ENCODE measurements at regions not wholly inside any gene's neighbourhood (a gene's known extent, or its start where the extent isn't known, plus 50 kb on each side); places are given as distances from the start of the nearest gene placed in this dataset.

DNA sequence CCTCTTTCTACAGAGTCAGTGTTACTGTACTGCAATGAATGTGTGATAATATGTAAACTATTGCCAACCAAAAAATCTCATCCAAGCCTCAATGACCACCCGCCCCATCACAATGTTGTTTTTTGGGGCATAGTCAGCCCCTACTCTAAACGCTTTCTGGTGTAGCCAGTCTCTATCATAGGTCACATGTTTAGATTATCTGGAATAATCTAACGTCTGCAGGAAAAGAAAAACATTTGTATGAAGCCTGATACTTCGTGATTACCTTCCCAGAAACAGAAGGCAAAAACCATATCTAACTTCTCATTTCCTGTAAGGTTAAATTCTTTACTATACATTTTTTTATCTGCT lies 1331.8 kb upstream of the GBE1 start:
- TF ChIP-seq, protein P1, sequence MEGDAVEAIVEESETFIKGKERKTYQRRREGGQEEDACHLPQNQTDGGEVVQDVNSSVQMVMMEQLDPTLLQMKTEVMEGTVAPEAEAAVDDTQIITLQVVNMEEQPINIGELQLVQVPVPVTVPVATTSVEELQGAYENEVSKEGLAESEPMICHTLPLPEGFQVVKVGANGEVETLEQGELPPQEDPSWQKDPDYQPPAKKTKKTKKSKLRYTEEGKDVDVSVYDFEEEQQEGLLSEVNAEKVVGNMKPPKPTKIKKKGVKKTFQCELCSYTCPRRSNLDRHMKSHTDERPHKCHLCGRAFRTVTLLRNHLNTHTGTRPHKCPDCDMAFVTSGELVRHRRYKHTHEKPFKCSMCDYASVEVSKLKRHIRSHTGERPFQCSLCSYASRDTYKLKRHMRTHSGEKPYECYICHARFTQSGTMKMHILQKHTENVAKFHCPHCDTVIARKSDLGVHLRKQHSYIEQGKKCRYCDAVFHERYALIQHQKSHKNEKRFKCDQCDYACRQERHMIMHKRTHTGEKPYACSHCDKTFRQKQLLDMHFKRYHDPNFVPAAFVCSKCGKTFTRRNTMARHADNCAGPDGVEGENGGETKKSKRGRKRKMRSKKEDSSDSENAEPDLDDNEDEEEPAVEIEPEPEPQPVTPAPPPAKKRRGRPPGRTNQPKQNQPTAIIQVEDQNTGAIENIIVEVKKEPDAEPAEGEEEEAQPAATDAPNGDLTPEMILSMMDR (IDR thresholded peaks at IDR 0.05), result no peak
- TF ChIP-seq POLR2A (IDR thresholded peaks at IDR 0.05), result no peak
- TF ChIP-seq EP300 (IDR thresholded peaks at IDR 0.05), result no peak
